ENCODE measurements at regions not wholly inside any gene's neighbourhood (a gene's known extent, or its start where the extent isn't known, plus 50 kb on each side); places are given as distances from the start of the nearest gene placed in this dataset.

DNA sequence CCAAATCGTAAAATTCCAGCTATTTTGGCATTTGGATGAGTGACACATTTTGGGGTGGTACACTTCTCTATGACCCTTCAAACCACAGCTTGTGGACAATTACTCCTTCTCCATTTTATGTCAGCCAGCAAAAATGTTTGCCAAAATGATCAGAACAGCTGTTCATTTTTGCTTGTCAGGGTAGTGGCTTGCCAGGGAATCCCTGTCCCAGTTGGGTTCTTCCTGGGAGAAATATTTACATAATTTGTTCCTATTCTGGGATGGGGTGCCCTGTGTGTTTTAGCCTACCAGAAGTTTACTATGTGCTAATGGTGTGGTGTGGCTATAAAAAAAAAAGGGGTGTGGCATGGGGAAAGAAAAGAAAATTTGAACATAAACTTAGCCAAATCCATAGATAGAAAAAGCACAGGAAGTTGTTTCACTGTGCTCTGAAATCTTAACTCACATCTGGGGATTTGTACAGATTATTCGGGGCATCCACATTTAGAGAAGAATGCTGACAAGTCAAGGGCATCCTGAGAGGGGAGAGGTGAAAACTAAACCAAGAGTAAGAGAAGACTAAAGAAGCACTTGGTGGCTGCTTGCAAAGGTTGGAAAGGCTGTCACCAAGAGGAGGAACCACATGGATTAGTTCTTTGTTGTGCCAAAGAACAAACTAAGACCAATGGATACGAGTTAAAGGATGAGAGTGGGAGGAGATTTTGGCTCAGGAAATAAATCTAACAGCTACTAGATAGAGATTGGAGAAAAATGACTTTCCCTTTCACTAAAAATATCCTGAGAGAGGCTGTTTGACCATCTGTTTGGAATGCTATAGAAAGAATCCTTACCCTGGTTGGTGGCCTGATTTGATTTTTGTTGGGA is 55.2 kb upstream of the RBM24 start:
- TF ChIP-seq, protein P1, sequence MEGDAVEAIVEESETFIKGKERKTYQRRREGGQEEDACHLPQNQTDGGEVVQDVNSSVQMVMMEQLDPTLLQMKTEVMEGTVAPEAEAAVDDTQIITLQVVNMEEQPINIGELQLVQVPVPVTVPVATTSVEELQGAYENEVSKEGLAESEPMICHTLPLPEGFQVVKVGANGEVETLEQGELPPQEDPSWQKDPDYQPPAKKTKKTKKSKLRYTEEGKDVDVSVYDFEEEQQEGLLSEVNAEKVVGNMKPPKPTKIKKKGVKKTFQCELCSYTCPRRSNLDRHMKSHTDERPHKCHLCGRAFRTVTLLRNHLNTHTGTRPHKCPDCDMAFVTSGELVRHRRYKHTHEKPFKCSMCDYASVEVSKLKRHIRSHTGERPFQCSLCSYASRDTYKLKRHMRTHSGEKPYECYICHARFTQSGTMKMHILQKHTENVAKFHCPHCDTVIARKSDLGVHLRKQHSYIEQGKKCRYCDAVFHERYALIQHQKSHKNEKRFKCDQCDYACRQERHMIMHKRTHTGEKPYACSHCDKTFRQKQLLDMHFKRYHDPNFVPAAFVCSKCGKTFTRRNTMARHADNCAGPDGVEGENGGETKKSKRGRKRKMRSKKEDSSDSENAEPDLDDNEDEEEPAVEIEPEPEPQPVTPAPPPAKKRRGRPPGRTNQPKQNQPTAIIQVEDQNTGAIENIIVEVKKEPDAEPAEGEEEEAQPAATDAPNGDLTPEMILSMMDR (IDR thresholded peaks at IDR 0.05; ENCODE audit: control insufficient read depth, insufficient read depth, low read depth, low read length, missing control alignments): no peak
- H3K4me3 ChIP-seq (ENCODE audit: control insufficient read depth, low read depth, low read length): no peak overlapping the region
- DNase-seq (ENCODE audit: low read depth): no peak

DNA sequence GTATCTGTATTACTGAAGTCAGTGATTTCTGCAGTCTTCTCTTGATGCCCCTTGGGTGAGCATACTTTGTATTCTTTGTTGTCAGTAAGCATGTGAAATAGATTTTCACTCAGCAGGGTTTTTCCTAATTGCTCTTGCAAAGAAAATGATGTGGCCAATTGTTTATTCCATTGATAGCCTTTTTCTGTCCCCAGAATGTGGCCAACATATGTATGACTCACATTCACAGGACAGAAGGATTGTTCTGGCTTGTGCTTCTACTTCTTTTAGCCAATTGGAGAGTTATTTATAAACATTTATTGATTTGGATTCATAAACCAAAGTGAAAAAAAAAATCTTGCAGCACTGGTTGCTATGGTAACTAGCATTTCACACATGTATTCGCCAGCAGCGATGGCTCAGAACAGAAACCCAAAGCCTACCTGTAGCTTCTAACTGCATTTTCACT is 54.4 kb upstream of the RBM24 start:
- no peak for DNase-seq (ENCODE audit: low read depth)
- TF ChIP-seq, protein P1 (IDR thresholded peaks at IDR 0.05; ENCODE audit: control insufficient read depth, insufficient read depth, low read depth, low read length, missing control alignments): no peak
- no peak overlapping the region for H3K4me3 ChIP-seq (ENCODE audit: control insufficient read depth, low read depth, low read length)

DNA sequence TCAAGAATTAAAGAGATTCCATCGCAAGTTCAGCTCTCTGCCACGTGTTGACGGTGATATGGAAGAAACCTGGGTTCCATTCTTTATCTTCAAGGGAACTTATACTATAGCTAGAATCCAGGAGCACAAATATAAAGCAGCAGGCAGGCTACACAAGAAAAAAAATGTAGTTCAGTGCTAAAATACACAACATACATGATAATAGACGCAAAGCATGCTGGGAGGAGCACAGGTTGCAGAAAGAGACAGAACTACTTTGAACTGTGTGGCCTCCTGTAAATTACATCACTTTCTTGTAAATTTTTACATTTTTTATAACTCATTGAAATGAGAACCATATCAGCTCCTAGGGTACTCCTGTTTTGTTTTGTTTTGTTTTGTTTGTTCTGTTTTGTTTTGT is 53.8 kb upstream of the RBM24 start:
- H3K4me3 ChIP-seq (ENCODE audit: control insufficient read depth, low read depth, low read length): no peak overlapping the region
- TF ChIP-seq, protein P1 (IDR thresholded peaks at IDR 0.05; ENCODE audit: control insufficient read depth, insufficient read depth, low read depth, low read length, missing control alignments): no peak

More for the DNA sequence above, 53.8 kb upstream of the RBM24 start:
- no peak for DNase-seq (ENCODE audit: low read depth)
